SK-N-MC (cell line): ENCODE measurements at regions not wholly inside any gene's neighbourhood (a gene's known extent, or its start where the extent isn't known, plus 50 kb on each side); places are given as distances from the start of the nearest gene placed in this dataset.

Experiments used
- EZH2 ChIP-seq: fragments of 200-600 bp; sonication (generic); IDR thresholded peaks from one replicate; pipeline ENCODE4 v1.6.1; 2017; ENCODE audit warnings: antibody characterized with exemption
- FOXP2 ChIP-seq: optimal IDR thresholded peaks from 2 replicates; pipeline ENCODE3; 2011; ENCODE audit warnings: mild to moderate bottlenecking, moderate library complexity; ENCODE audit not compliant: insufficient read depth; ENCODE audit errors: extremely low read length, control extremely low read depth
- POLR2AphosphoS5 ChIP-seq: IDR thresholded peaks from 2 replicates; pipeline ENCODE4 v1.6.1; 2012; ENCODE audit warnings: mild to moderate bottlenecking, low read depth, low read length, borderline replicate concordance

- TF ChIP-seq EZH2 (no peak), POLR2AphosphoS5 (no peak), FOXP2 (no peak)
These were observed 79.1 kb downstream of the RAMP3 start for GRCh38 chr7:45236666-45237065.
